IMR-90 (cell line): ENCODE measurements at regions not wholly inside any gene's neighbourhood (a gene's known extent, or its start where the extent isn't known, plus 50 kb on each side); places are given as distances from the start of the nearest gene placed in this dataset.

Source experiments
- ATAC-seq: fragments of 200-7000 bp; cut with Tn5 transposase; 2 replicates; pipeline ENCODE4 v1.9.1; 2020; ENCODE audit warnings: low read depth, mild to moderate bottlenecking, moderate library complexity
- BruUV-seq: library from RNA; stranded (reverse); fragments of 400-500 nt; replicated peaks from 2 replicates; lab custom pipeline; 2021; lab: Mats Ljungman, UMichigan
- CTCF ChIA-PET: fragments of 300-600 bp; formaldehyde crosslinking; extraction: SDS; loops from one replicate; lab custom pipeline; 2021; ENCODE audit warnings: antibody characterized with exemption; lab: Yijun Ruan, JAX
- POLR2A ChIA-PET: fragments of 300-600 bp; sonication (Branson Sonifier 250); formaldehyde crosslinking; loops from one replicate; lab custom pipeline; 2022; ENCODE audit warnings: antibody characterized with exemption; ENCODE audit not compliant: unreplicated experiment; lab: Charles Lee
- DNase-seq: peaks from one replicate; pipeline ENCODE4 v3.0.0; 2013
- H2AFZ ChIP-seq: replicated peaks from 2 replicates; pipeline ENCODE3; 2013; ENCODE audit warnings: low read length, mild to moderate bottlenecking; ENCODE audit not compliant: poor library complexity
- H2AK5ac ChIP-seq: 2 replicates; pipeline ENCODE4 v1.6.1; 2013; ENCODE audit warnings: low read depth, low read length, inconsistent platforms
- H2AK9ac ChIP-seq: replicated peaks from 2 replicates; pipeline ENCODE3; 2013; ENCODE audit warnings: mild to moderate bottlenecking, low read depth, low read length, moderate library complexity; ENCODE audit not compliant: poor library complexity
- H2BK120ac ChIP-seq: 2 replicates; pipeline ENCODE4 v1.6.1; 2013; ENCODE audit warnings: low read depth, low read length, inconsistent platforms
- H2BK15ac ChIP-seq: 3 replicates; pipeline ENCODE4 v1.6.1; 2013; ENCODE audit warnings: low read depth, low read length, inconsistent platforms
- H2BK20ac ChIP-seq: 2 replicates; pipeline ENCODE4 v1.6.1; 2013; ENCODE audit warnings: low read depth, mild to moderate bottlenecking, inconsistent platforms, low read length, moderate library complexity
- H2BK5ac ChIP-seq: 2 replicates; pipeline ENCODE4 v1.6.1; 2013; ENCODE audit warnings: mild to moderate bottlenecking, low read depth, low read length, inconsistent platforms; ENCODE audit not compliant: poor library complexity, severe bottlenecking
- H3K14ac ChIP-seq: replicated peaks from 2 replicates; pipeline ENCODE4 v1.6.1; 2013; ENCODE audit warnings: low read depth, low read length, inconsistent platforms
- H3K18ac ChIP-seq: 2 replicates; pipeline ENCODE4 v1.6.1; 2013; ENCODE audit warnings: low read depth, low read length, control low read depth
- H3K23ac ChIP-seq: 2 replicates; pipeline ENCODE4 v1.6.1; 2013; ENCODE audit warnings: low read depth, low read length, inconsistent platforms
- H3K27ac ChIP-seq: 2 replicates; pipeline ENCODE4 v1.5.1; 2013; ENCODE audit warnings: mild to moderate bottlenecking, control low read depth, low read length; ENCODE audit not compliant: insufficient read depth
- H3K27me3 ChIP-seq: 2 replicates; pipeline ENCODE4 v1.6.1; 2013; ENCODE audit warnings: low read length; ENCODE audit not compliant: control insufficient read depth, insufficient read depth
- H3K36me3 ChIP-seq: 2 replicates; pipeline ENCODE4 v1.6.1; 2013; ENCODE audit warnings: low read length, mixed read lengths; ENCODE audit not compliant: control insufficient read depth, insufficient read depth
- H3K4ac ChIP-seq: 2 replicates; pipeline ENCODE4 v1.6.1; 2013; ENCODE audit warnings: low read depth, low read length, inconsistent platforms
- H3K4me1 ChIP-seq: 2 replicates; pipeline ENCODE4 v1.6.1; 2013; ENCODE audit warnings: low read length, mixed read lengths; ENCODE audit not compliant: control insufficient read depth, insufficient read depth
- H3K4me2 ChIP-seq: 2 replicates; pipeline ENCODE4 v1.6.1; 2013; ENCODE audit warnings: low read depth, mild to moderate bottlenecking, control low read depth, low read length, moderate library complexity
- H3K4me3 ChIP-seq: 2 replicates; pipeline ENCODE4 v1.5.1; 2013; ENCODE audit warnings: low read depth, mild to moderate bottlenecking, control low read depth, low read length, moderate library complexity; ENCODE audit not compliant: insufficient read depth
- H3K56ac ChIP-seq: 2 replicates; pipeline ENCODE4 v1.6.1; 2013; ENCODE audit warnings: low read length, inconsistent platforms; ENCODE audit not compliant: insufficient read depth; ENCODE audit errors: extremely low read depth
- H3K79me1 ChIP-seq, 2 experiments: 2 replicates each; pipeline ENCODE4 v1.6.1; 2013; ENCODE audit warnings: low read length in 2 of 2, inconsistent platforms in 1 of 2, low read depth in 1 of 2
- H3K9ac ChIP-seq: 2 replicates; pipeline ENCODE4 v1.6.1; 2013; ENCODE audit warnings: low read depth, low read length, control low read depth
- H3K9me1 ChIP-seq: 2 replicates; pipeline ENCODE4 v1.6.1; 2013; ENCODE audit warnings: low read length, inconsistent platforms; ENCODE audit not compliant: insufficient read depth
- H3K9me3 ChIP-seq: 2 replicates; pipeline ENCODE4 v1.6.1; 2013; ENCODE audit warnings: low read length; ENCODE audit not compliant: control insufficient read depth, insufficient read depth
- H4K20me1 ChIP-seq: 2 replicates; pipeline ENCODE4 v1.6.1; 2013; ENCODE audit warnings: low read length, inconsistent platforms; ENCODE audit not compliant: insufficient read depth
- H4K5ac ChIP-seq: 2 replicates; pipeline ENCODE4 v1.6.1; 2013; ENCODE audit warnings: mild to moderate bottlenecking, low read depth, low read length, control low read depth
- H4K8ac ChIP-seq, 2 experiments: 2 replicates each; pipeline ENCODE4 v1.6.1; 2013; ENCODE audit warnings: low read depth in 2 of 2, low read length in 2 of 2, control low read depth in 1 of 2, inconsistent platforms in 1 of 2
- H4K91ac ChIP-seq: 2 replicates; pipeline ENCODE4 v1.6.1; 2013; ENCODE audit warnings: low read depth, low read length, inconsistent platforms; ENCODE audit not compliant: insufficient read depth
- CEBPB ChIP-seq: IDR thresholded peaks from 2 replicates; pipeline ENCODE4 v1.6.1; 2012; ENCODE audit warnings: low read depth, low read length, improper control_type of control experiment
- CHD1 ChIP-seq: IDR thresholded peaks from 2 replicates; pipeline ENCODE4 v1.6.1; 2012; ENCODE audit warnings: low read depth, low read length, improper control_type of control experiment
- WGBS, 2 experiments: methylation state at CpG; one replicate each; pipeline versions ENCODE4 v1.1.5 to v1.1.7; 2013; ENCODE audit warnings: missing lambda C conversion rate in 2 of 2; ENCODE audit not compliant: insufficient read length in 1 of 2; ENCODE audit errors: extremely low coverage in 2 of 2; 5-methylcytosine and 5-hydroxymethylcytosine counted together
- dilution Hi-C: fragments of 300-500 bp; cut with HindIII; formaldehyde crosslinking; loops from one replicate; pipeline ENCODE4 v1.14.3; 2018; ENCODE audit warnings: low sequenced_read_pairs; ENCODE audit not compliant: unreplicated experiment
- in situ Hi-C: fragments of 300-500 bp; cut with MboI; formaldehyde crosslinking; loops from 3 replicates; pipeline ENCODE4 v1.14.3; 2019; ENCODE audit warnings: low sequenced_read_pairs, inconsistent platforms, mixed read lengths
- intact Hi-C: fragments of 100-400 bp; cut with micrococcal nuclease; formaldehyde crosslinking; loops from 2 replicates; pipeline ENCODE4 v1.10.0; 2022

DNA sequence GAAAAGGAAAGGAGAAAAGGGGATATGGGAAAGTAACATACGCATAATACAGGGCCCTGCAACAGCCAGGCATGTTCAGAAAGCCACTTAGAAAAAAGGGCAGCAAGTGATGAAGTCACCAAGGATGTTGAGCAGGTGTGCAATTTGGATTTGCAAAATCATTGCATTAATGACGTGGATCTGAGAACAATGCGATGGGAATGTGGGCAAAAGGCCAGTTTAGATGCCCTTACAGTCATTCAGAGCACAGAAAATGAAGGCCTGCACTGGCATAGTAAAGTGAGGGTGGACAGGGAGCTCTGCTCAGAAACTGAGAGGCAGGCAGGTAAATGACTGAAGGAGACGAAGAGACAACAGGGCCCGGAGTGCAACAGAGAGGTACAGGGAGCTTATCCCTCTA, 123.7 kb upstream of the NHSL1 start:
- no peak for DNase-seq
- Histone ChIP-seq H2BK120ac (no peak overlapping the region), H2AK5ac (no peak overlapping the region), H3K36me3 (no peaks in the 10 kb centered on the region), H3K14ac (no peak overlapping the region), H3K79me1 (peaks cover 2 to 11% of the 10 kb centered on the region in 2 experiments), H3K4me3 (no peak overlapping the region), H2BK20ac (no peak overlapping the region), H3K27me3 (no peaks in the 10 kb centered on the region), H3K9ac (no peak overlapping the region), H4K8ac (no peak overlapping the region), H3K56ac (no peak overlapping the region), H3K4ac (no peak overlapping the region), H3K4me2 (no peak overlapping the region), H2BK15ac (no peak overlapping the region), H3K9me1 (peaks cover 4% of the 10 kb centered on the region; the same call in 1 of the 2 replicates), H2AFZ (no peak overlapping the region), H4K91ac (no peak overlapping the region), H4K5ac (no peak overlapping the region), H3K9me3 (no peaks in the 10 kb centered on the region), H2BK5ac (no peak overlapping the region), H3K4me1 (0 out of 2 replicates have a peak, but pooled peaks cover 1% of the 10 kb centered on the region), H3K18ac (no peak overlapping the region), H4K20me1 (no peaks in the 10 kb centered on the region), H3K27ac (no peak overlapping the region), H3K23ac (no peak overlapping the region), H2AK9ac (no peak overlapping the region)
- intact Hi-C loops, result no loop called here
- ChIA-PET CTCF (no interaction called here), POLR2A (no interaction called here)
- no peak for TF ChIP-seq CHD1
- TF ChIP-seq CEBPB, result no peak
- no TSS peak for BruUV-seq
- no peak for ATAC-seq
- dilution Hi-C loops, result no loop called here
- 100% methylated on average over 3 of the region's 5 CpGs; no CpG with 5 or more reads in 1 of the 2 experiments for WGBS, 2 experiments
- in situ Hi-C loops, result no loop called here
